ENCODE measurements at regions not wholly inside any gene's neighbourhood (a gene's known extent, or its start where the extent isn't known, plus 50 kb on each side); places are given as distances from the start of the nearest gene placed in this dataset.

GRCh38 chr2:23244617-23245016 lies 140.4 kb upstream of the KLHL29 start (continued):
- TF ChIP-seq ARID4B (CRISPR knock-in tag; IDR thresholded peaks at IDR 0.05; ENCODE audit: borderline replicate concordance): no peak
- no peak for TF ChIP-seq PRRX2 (CRISPR knock-in tag; IDR thresholded peaks at IDR 0.05)
- TF ChIP-seq ETV6 (CRISPR knock-in tag; IDR thresholded peaks at IDR 0.05): no peak
- TF ChIP-seq TEAD4 (CRISPR knock-in tag; IDR thresholded peaks at IDR 0.05): no peak
- no peak for TF ChIP-seq ZNF281 (CRISPR knock-in tag; IDR thresholded peaks at IDR 0.05)
- no peak for TF ChIP-seq RELA (CRISPR knock-in tag; IDR thresholded peaks at IDR 0.05; ENCODE audit: borderline replicate concordance)
- TF ChIP-seq, protein P1, sequence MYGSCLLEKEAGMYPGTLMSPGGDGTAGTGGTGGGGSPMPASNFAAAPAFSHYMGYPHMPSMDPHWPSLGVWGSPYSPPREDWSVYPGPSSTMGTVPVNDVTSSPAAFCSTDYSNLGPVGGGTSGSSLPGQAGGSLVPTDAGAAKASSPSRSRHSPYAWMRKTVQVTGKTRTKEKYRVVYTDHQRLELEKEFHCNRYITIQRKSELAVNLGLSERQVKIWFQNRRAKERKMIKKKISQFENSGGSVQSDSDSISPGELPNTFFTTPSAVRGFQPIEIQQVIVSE (CRISPR knock-in tag; IDR thresholded peaks at IDR 0.05; ENCODE audit: borderline replicate concordance): no peak

GRCh38 chr2:23246992-23247683 lies 137.8 kb upstream of the KLHL29 start:
- no peak overlapping the region for H3K4me3 Mint-ChIP-seq
- no peaks in the 10 kb centered on the region; the same call in 1 of the 2 replicates for H3K4me1 Mint-ChIP-seq
- DNase-seq (ENCODE audit: low spot score) (no peak), ATAC-seq (no peak)
- H3K27me3 Mint-ChIP-seq (ENCODE audit: low read depth): no peaks in the 10 kb centered on the region
- no peaks in the 10 kb centered on the region for H3K9me3 Mint-ChIP-seq
- H3K36me3 Mint-ChIP-seq: no peaks in the 10 kb centered on the region
- no peak overlapping the region for H3K27ac Mint-ChIP-seq
- CTCF ChIA-PET: no interaction called here
- POLR2A ChIA-PET: no interaction called here
- TF ChIP-seq GTF2I (CRISPR knock-in tag; conservative IDR thresholded peaks at IDR 0.05) (no peak), NFYB (CRISPR knock-in tag; conservative IDR thresholded peaks at IDR 0.05; ENCODE audit: low read depth) (no peak), FOXP1 (CRISPR knock-in tag; IDR thresholded peaks at IDR 0.05; ENCODE audit: borderline replicate concordance) (no peak), CBFB (CRISPR knock-in tag; IDR thresholded peaks at IDR 0.05; ENCODE audit: low read depth) (no peak), ZNF219 (CRISPR knock-in tag; IDR thresholded peaks at IDR 0.05; ENCODE audit: borderline replicate concordance) (no peak), ZNF396 (CRISPR knock-in tag; IDR thresholded peaks at IDR 0.05; ENCODE audit: borderline replicate concordance) (no peak), OVOL2 (CRISPR knock-in tag; IDR thresholded peaks at IDR 0.05; ENCODE audit: borderline replicate concordance) (no peak), MYBL2 (CRISPR knock-in tag; IDR thresholded peaks at IDR 0.05) (no peak), ZMAT4 (CRISPR knock-in tag; IDR thresholded peaks at IDR 0.05) (no peak), ETV6 (CRISPR knock-in tag; IDR thresholded peaks at IDR 0.05) (no peak)
- TF ChIP-seq, protein P2, sequence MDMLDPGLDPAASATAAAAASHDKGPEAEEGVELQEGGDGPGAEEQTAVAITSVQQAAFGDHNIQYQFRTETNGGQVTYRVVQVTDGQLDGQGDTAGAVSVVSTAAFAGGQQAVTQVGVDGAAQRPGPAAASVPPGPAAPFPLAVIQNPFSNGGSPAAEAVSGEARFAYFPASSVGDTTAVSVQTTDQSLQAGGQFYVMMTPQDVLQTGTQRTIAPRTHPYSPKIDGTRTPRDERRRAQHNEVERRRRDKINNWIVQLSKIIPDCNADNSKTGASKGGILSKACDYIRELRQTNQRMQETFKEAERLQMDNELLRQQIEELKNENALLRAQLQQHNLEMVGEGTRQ (CRISPR knock-in tag; IDR thresholded peaks at IDR 0.05): no peak
- TF ChIP-seq, protein P3, sequence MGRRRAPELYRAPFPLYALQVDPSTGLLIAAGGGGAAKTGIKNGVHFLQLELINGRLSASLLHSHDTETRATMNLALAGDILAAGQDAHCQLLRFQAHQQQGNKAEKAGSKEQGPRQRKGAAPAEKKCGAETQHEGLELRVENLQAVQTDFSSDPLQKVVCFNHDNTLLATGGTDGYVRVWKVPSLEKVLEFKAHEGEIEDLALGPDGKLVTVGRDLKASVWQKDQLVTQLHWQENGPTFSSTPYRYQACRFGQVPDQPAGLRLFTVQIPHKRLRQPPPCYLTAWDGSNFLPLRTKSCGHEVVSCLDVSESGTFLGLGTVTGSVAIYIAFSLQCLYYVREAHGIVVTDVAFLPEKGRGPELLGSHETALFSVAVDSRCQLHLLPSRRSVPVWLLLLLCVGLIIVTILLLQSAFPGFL (CRISPR knock-in tag; IDR thresholded peaks at IDR 0.05; ENCODE audit: borderline replicate concordance): no peak
- TF ChIP-seq, protein P4, sequence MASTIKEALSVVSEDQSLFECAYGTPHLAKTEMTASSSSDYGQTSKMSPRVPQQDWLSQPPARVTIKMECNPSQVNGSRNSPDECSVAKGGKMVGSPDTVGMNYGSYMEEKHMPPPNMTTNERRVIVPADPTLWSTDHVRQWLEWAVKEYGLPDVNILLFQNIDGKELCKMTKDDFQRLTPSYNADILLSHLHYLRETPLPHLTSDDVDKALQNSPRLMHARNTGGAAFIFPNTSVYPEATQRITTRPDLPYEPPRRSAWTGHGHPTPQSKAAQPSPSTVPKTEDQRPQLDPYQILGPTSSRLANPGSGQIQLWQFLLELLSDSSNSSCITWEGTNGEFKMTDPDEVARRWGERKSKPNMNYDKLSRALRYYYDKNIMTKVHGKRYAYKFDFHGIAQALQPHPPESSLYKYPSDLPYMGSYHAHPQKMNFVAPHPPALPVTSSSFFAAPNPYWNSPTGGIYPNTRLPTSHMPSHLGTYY (CRISPR knock-in tag; IDR thresholded peaks at IDR 0.05): no peak
- TF ChIP-seq, protein P1 (CRISPR knock-in tag; IDR thresholded peaks at IDR 0.05; ENCODE audit: borderline replicate concordance): no peak
- TF ChIP-seq, protein P5, sequence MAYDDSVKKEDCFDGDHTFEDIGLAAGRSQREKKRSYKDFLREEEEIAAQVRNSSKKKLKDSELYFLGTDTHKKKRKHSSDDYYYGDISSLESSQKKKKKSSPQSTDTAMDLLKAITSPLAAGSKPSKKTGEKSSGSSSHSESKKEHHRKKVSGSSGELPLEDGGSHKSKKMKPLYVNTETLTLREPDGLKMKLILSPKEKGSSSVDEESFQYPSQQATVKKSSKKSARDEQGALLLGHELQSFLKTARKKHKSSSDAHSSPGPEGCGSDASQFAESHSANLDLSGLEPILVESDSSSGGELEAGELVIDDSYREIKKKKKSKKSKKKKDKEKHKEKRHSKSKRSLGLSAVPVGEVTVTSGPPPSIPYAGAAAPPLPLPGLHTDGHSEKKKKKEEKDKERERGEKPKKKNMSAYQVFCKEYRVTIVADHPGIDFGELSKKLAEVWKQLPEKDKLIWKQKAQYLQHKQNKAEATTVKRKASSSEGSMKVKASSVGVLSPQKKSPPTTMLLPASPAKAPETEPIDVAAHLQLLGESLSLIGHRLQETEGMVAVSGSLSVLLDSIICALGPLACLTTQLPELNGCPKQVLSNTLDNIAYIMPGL (CRISPR knock-in tag; IDR thresholded peaks at IDR 0.05): no peak

Data from WTC11 (cell line).